Neural crest cell (in vitro differentiated cells): ENCODE measurements at regions not wholly inside any gene's neighbourhood (a gene's known extent, or its start where the extent isn't known, plus 50 kb on each side); places are given as distances from the start of the nearest gene placed in this dataset.

ENCODE experiments used
- DNase-seq: peaks from one replicate; pipeline ENCODE4 v3.0.0; 2021; ENCODE audit warnings: low read depth, mixed read lengths, low spot score
- H3K27ac Mint-ChIP-seq: one replicate; pipeline ENCODE4 v1.8.0; 2021; ENCODE audit warnings: mild to moderate bottlenecking, mixed read lengths; ENCODE audit not compliant: unreplicated experiment
- H3K27me3 Mint-ChIP-seq: 2 replicates; pipeline ENCODE4 v1.8.0; 2021; ENCODE audit warnings: low read depth, mild to moderate bottlenecking, mixed read lengths
- H3K36me3 Mint-ChIP-seq: 2 replicates; pipeline ENCODE4 v1.8.0; 2021; ENCODE audit warnings: low read depth, mild to moderate bottlenecking, mixed read lengths
- H3K4me1 Mint-ChIP-seq: 2 replicates; pipeline ENCODE4 v1.8.0; 2021; ENCODE audit warnings: mixed read lengths
- H3K4me3 Mint-ChIP-seq: one replicate; pipeline ENCODE4 v1.8.0; 2021; ENCODE audit warnings: mild to moderate bottlenecking, mixed read lengths
- H3K9me3 Mint-ChIP-seq: 2 replicates; pipeline ENCODE4 v1.8.0; 2021; ENCODE audit warnings: mixed read lengths
- TF ChIP-seq, protein P1 (sequence below): fragments of 200-600 bp; sonication (generic); conservative IDR thresholded peaks from 2 replicates; pipeline ENCODE4 v1.5.0; 2021; ENCODE audit warnings: antibody characterized with exemption, mild to moderate bottlenecking

DNA sequence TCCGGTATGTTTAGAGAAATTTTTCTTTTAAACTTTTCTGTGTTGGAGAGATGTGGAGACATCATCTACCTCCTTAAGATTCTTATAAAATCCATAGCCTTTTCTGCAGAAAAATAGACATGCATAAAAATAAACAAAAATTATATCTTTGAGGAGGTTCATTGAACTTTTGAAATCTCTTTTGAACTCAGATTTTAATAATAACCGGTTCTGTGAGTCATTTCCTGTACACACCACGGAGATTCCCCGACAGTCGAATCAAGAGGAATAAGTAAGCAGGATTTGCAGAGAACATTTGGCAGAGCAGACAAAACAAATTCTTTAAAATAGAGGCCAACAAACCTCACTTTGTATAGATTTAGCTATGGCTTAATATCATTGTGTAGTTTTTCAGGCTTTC lies 918.7 kb upstream of the POU3F4 start:
- no peak overlapping the region for H3K27ac Mint-ChIP-seq
- H3K4me1 Mint-ChIP-seq = peaks cover 11% of the 10 kb centered on the region
- TF ChIP-seq, protein P1, sequence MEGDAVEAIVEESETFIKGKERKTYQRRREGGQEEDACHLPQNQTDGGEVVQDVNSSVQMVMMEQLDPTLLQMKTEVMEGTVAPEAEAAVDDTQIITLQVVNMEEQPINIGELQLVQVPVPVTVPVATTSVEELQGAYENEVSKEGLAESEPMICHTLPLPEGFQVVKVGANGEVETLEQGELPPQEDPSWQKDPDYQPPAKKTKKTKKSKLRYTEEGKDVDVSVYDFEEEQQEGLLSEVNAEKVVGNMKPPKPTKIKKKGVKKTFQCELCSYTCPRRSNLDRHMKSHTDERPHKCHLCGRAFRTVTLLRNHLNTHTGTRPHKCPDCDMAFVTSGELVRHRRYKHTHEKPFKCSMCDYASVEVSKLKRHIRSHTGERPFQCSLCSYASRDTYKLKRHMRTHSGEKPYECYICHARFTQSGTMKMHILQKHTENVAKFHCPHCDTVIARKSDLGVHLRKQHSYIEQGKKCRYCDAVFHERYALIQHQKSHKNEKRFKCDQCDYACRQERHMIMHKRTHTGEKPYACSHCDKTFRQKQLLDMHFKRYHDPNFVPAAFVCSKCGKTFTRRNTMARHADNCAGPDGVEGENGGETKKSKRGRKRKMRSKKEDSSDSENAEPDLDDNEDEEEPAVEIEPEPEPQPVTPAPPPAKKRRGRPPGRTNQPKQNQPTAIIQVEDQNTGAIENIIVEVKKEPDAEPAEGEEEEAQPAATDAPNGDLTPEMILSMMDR = no peak
- no peak overlapping the region for H3K4me3 Mint-ChIP-seq
- no peak for DNase-seq
- peaks cover 8% of the 10 kb centered on the region for H3K9me3 Mint-ChIP-seq
- H3K36me3 Mint-ChIP-seq = peaks cover 4% of the 10 kb centered on the region
- H3K27me3 Mint-ChIP-seq = no peaks in the 10 kb centered on the region

DNA sequence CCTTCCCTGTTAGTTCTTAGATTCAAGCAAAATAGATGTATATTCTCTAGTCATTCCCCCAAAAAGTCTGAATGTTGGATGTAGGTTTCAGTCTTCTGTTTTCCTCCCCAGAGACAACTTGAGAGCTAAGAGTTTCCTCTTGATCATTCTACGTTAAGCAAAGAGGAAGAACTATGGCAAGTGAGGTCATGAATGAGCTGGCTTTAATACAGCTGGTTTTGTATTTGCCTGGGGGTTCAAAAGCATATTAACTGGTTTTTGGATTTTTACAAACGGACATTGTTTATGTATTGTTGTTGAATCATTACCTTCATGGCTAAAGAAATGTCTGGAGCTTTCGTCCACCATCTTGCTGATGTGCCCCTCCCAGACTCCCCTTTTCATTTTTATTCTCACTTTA lies 916.7 kb upstream of the POU3F4 start:
- Mint-ChIP-seq H3K27ac (no peak overlapping the region), H3K36me3 (peaks cover 4% of the 10 kb centered on the region), H3K9me3 (peaks cover 8% of the 10 kb centered on the region), H3K4me1 (peaks cover 3% of the 10 kb centered on the region), H3K27me3 (no peaks in the 10 kb centered on the region), H3K4me3 (no peak overlapping the region)
- no peak for DNase-seq
- TF ChIP-seq, protein P1 = no peak

DNA sequence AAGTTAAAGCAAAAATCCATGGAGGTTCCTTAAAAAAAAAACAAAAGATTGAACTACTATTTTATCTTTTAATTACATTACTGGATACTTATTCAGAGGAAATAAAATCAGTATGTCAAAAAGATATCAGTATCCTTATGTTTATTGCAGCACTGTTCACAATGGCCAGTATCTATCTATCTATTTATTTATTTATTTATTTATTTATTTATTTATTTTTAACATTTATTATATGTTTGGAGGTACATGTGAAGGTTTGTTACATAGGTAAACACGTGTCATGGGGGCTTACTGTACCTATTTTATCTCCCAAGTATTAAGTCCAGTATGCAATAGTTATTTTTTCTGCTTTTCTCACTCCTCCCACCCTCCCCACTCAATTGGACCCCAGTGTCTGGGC lies 881.1 kb upstream of the POU3F4 start:
- TF ChIP-seq, protein P1 = no peak
- H3K4me1 Mint-ChIP-seq = no peaks in the 10 kb centered on the region

DNA sequence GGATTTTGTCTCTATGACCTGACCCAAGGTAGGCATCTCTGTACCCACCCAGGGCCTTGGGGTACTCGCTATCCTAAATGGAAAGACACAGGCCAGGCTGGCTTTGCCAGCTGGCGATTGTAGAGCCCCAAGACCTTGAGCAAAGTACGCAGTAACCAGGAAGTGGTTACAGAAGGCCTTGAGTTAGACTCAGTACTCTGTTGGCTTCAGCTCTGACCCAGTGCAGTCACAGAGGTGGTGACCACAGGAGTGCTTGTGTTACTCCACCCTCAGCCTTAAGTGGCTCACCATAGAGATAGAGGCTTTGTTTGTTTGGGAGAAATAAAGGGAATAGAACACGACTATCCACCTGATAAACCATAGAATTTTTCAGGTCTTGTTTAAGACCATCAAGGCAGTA lies 880.5 kb upstream of the POU3F4 start:
- no peaks in the 10 kb centered on the region for H3K27me3 Mint-ChIP-seq
- H3K9me3 Mint-ChIP-seq = peaks cover 31% of the 10 kb centered on the region
- no peak for DNase-seq
- H3K4me3 Mint-ChIP-seq = no peak overlapping the region
- TF ChIP-seq, protein P1 = no peak
- no peak overlapping the region for H3K27ac Mint-ChIP-seq
- no peaks in the 10 kb centered on the region for H3K4me1 Mint-ChIP-seq
- H3K36me3 Mint-ChIP-seq = peaks cover 5% of the 10 kb centered on the region

More for the DNA sequence above, 881.1 kb upstream of the POU3F4 start:
- Mint-ChIP-seq H3K27ac (no peak overlapping the region), H3K36me3 (peaks cover 5% of the 10 kb centered on the region), H3K4me3 (no peak overlapping the region), H3K27me3 (no peaks in the 10 kb centered on the region), H3K9me3 (peaks cover 30% of the 10 kb centered on the region)
- DNase-seq = no peak

DNA sequence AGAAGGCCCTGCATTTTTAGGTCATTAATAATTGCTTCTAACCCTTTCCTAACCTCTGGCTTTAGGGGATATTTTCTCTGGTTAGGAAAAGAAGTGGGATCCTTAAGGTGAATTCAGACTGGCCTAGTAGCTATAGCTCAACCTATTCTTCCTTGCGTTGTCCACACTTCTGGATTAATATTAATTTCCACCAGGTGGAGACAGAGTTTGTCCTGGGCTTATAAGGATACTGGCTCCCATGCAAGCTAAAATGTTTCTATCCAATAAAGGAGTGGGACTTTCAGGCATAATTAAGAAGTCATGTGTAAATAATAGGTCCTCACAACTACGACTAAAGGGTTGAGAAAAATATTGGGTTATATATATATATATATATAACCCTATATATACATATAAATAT lies 860.0 kb upstream of the POU3F4 start:
- no peaks in the 10 kb centered on the region for H3K27me3 Mint-ChIP-seq
- H3K36me3 Mint-ChIP-seq = no peaks in the 10 kb centered on the region
- TF ChIP-seq, protein P1 = no peak
- no peaks in the 10 kb centered on the region for H3K4me1 Mint-ChIP-seq
- H3K9me3 Mint-ChIP-seq = peaks cover 21% of the 10 kb centered on the region
- no peak for DNase-seq
- no peak overlapping the region for H3K4me3 Mint-ChIP-seq
- H3K27ac Mint-ChIP-seq = no peak overlapping the region

DNA sequence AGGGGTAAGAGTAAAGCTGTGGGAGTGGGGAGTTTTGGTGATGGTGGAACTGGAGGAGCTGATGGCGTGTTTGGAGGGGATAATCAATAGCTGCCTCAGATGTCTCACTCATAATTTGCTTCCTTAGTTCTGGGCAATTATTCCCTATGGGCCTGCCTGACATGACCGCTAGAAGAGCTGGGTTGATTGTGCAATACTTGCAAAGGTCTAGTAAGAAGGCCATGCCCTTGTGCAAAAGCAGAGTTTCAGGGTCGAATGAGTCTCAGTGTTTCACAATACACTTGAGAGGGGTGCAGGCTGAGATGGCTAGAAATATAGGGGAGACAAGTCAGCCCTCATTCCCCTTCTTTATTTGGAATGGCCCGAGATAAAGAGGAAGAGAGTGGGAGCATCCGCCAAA lies 858.4 kb upstream of the POU3F4 start:
- TF ChIP-seq, protein P1 = no peak

More for the DNA sequence above, 858.4 kb upstream of the POU3F4 start:
- Mint-ChIP-seq H3K4me1 (no peaks in the 10 kb centered on the region), H3K9me3 (peaks cover 17% of the 10 kb centered on the region), H3K4me3 (no peak overlapping the region), H3K27me3 (no peaks in the 10 kb centered on the region), H3K36me3 (no peaks in the 10 kb centered on the region), H3K27ac (no peak overlapping the region)
- DNase-seq = no peak
